Liver (tissue), 8 donors: ENCODE measurements at regions not wholly inside any gene's neighbourhood (a gene's known extent, or its start where the extent isn't known, plus 50 kb on each side); places are given as distances from the start of the nearest gene placed in this dataset.

Source experiments
- DNase-seq: peaks from one replicate; pipeline ENCODE4 v3.0.0-alpha.2; 2017; ENCODE audit warnings: low spot score
- H3K27ac ChIP-seq, 2 donors: one replicate each; pipeline ENCODE4 v1.7.0; 2013; ENCODE audit warnings: inconsistent platforms in 2 of 2, low read length in 2 of 2, control low read depth in 1 of 2, low read depth in 1 of 2, mild to moderate bottlenecking in 1 of 2
- H3K27me3 ChIP-seq, 4 donors: one replicate each; pipeline versions ENCODE4 v1.6.1 to v1.7.0; 2013; ENCODE audit warnings: low read length in 3 of 4, inconsistent platforms in 1 of 4, mild to moderate bottlenecking in 1 of 4, moderate library complexity in 1 of 4; ENCODE audit not compliant: control insufficient read depth in 4 of 4, insufficient read depth in 4 of 4
- H3K36me3 ChIP-seq, 4 donors: one replicate each; pipeline versions ENCODE4 v1.6.1 to v1.7.0; 2013; ENCODE audit warnings: low read length in 3 of 4, mild to moderate bottlenecking in 3 of 4, low read depth in 1 of 4, moderate library complexity in 1 of 4; ENCODE audit not compliant: control insufficient read depth in 4 of 4, insufficient read depth in 3 of 4
- H3K4me1 ChIP-seq, 4 donors: one replicate each; pipeline versions ENCODE4 v1.6.1 to v1.7.0; 2013; ENCODE audit warnings: low read length in 3 of 4, mild to moderate bottlenecking in 3 of 4, moderate library complexity in 1 of 4; ENCODE audit not compliant: control insufficient read depth in 4 of 4, insufficient read depth in 4 of 4
- H3K4me3 ChIP-seq, 3 donors: one replicate each; pipeline versions ENCODE4 v1.6.1 to v1.7.0; 2013; ENCODE audit warnings: low read length in 3 of 3, control low read depth in 1 of 3, low read depth in 1 of 3, mild to moderate bottlenecking in 1 of 3
- H3K9ac ChIP-seq, 2 donors: one replicate each; pipeline ENCODE4 v1.7.0; 2013; ENCODE audit warnings: low read length in 2 of 2, mild to moderate bottlenecking in 2 of 2, moderate library complexity in 2 of 2, control low read depth in 1 of 2, low read depth in 1 of 2
- H3K9me3 ChIP-seq, 4 donors: one replicate each; pipeline versions ENCODE4 v1.6.1 to v1.7.0; 2013; ENCODE audit warnings: low read length in 3 of 4; ENCODE audit not compliant: control insufficient read depth in 4 of 4
- FOXA1 ChIP-seq: IDR thresholded peaks from 2 replicates; pipeline ENCODE4 v1.6.1; 2016; ENCODE audit warnings: antibody characterized with exemption
- FOXA2 ChIP-seq: IDR thresholded peaks from 2 replicates; pipeline ENCODE4 v1.6.1; 2016; ENCODE audit warnings: antibody characterized with exemption
- HNF4A ChIP-seq, 2 donors: conservative IDR thresholded peaks; 2 replicates each; pipeline ENCODE4 v1.6.1; 2016; ENCODE audit warnings: antibody characterized with exemption in 2 of 2, mild to moderate bottlenecking in 2 of 2
- HNF4G ChIP-seq: IDR thresholded peaks from 2 replicates; pipeline ENCODE4 v1.6.1; 2016; ENCODE audit warnings: antibody characterized with exemption
- NR2F2 ChIP-seq: IDR thresholded peaks from 2 replicates; pipeline ENCODE4 v1.6.1; 2016; ENCODE audit warnings: antibody characterized with exemption
- RXRA ChIP-seq, 2 donors: IDR thresholded peaks; 2 replicates each; pipeline ENCODE4 v1.6.1; 2017 to 2018; ENCODE audit warnings: antibody characterized with exemption in 2 of 2, mild to moderate bottlenecking in 1 of 2
- SP1 ChIP-seq: IDR thresholded peaks from 2 replicates; pipeline ENCODE4 v1.6.1; 2018; ENCODE audit warnings: antibody characterized with exemption, mild to moderate bottlenecking
- TAF1 ChIP-seq: conservative IDR thresholded peaks from 2 replicates; pipeline ENCODE4 v1.6.1; 2016; ENCODE audit warnings: antibody characterized with exemption, mild to moderate bottlenecking
- WGBS: extraction: QIAGEN DNeasy Blood & Tissue Kit; methylation state at CpG from one replicate; pipeline ENCODE4 v1.1.7; 2013; 5-methylcytosine and 5-hydroxymethylcytosine counted together
- TF ChIP-seq, protein P1 (sequence below): IDR thresholded peaks from 2 replicates; pipeline ENCODE4 v1.6.1; 2016; ENCODE audit warnings: antibody characterized with exemption, mild to moderate bottlenecking
- TF ChIP-seq, protein P2 (sequence below): IDR thresholded peaks from 2 replicates; pipeline ENCODE4 v1.6.1; 2016; ENCODE audit warnings: antibody characterized with exemption
- TF ChIP-seq, protein P3 (sequence below): IDR thresholded peaks from 2 replicates; pipeline ENCODE4 v1.6.1; 2016; ENCODE audit warnings: antibody characterized with exemption
- TF ChIP-seq, protein P4 (sequence below): fragments of 150-350 bp; IDR thresholded peaks from 2 replicates; pipeline ENCODE4 v1.5.1; 2017; ENCODE audit warnings: improper control_type of control experiment, low read depth, low read length; ENCODE audit not compliant: missing input control
- donor health status: healthy.
- donor health status: healthy.
- donor health status: healthy.
- donor health status: healthy.
- donor health status: healthy.

DNA sequence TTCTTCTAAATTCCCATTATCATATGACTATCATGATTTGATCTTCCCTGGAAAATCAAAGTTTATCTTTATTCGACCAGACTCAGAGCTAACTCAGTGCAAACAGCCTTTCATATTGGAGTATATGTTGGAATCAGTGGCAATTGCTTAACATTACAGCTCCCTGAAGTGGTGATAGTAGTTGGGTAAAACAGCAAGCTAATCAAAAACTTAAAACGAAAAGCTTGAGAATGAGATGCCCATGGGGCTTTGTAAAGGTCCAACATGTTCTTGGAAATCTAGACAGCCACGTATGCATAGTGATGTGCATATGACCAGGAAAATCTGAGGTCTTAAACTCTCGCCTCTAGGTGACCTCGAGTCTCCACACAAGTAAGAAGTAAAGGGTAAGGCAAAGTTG, 437.6 kb downstream of the KIF16B start:
- H3K27ac ChIP-seq: no peak overlapping the region
- no peak overlapping the region for H3K9ac ChIP-seq
- 78% methylated on average over 5 of the region's 5 CpGs for WGBS
- H3K27me3 ChIP-seq: no peaks in the 10 kb centered on the region
- H3K36me3 ChIP-seq: no peaks in the 10 kb centered on the region
- no peak for TF ChIP-seq NR2F2
- TF ChIP-seq, protein P1, sequence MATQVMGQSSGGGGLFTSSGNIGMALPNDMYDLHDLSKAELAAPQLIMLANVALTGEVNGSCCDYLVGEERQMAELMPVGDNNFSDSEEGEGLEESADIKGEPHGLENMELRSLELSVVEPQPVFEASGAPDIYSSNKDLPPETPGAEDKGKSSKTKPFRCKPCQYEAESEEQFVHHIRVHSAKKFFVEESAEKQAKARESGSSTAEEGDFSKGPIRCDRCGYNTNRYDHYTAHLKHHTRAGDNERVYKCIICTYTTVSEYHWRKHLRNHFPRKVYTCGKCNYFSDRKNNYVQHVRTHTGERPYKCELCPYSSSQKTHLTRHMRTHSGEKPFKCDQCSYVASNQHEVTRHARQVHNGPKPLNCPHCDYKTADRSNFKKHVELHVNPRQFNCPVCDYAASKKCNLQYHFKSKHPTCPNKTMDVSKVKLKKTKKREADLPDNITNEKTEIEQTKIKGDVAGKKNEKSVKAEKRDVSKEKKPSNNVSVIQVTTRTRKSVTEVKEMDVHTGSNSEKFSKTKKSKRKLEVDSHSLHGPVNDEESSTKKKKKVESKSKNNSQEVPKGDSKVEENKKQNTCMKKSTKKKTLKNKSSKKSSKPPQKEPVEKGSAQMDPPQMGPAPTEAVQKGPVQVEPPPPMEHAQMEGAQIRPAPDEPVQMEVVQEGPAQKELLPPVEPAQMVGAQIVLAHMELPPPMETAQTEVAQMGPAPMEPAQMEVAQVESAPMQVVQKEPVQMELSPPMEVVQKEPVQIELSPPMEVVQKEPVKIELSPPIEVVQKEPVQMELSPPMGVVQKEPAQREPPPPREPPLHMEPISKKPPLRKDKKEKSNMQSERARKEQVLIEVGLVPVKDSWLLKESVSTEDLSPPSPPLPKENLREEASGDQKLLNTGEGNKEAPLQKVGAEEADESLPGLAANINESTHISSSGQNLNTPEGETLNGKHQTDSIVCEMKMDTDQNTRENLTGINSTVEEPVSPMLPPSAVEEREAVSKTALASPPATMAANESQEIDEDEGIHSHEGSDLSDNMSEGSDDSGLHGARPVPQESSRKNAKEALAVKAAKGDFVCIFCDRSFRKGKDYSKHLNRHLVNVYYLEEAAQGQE: no peak
- no peak for TF ChIP-seq FOXA1
- TF ChIP-seq, protein P2, sequence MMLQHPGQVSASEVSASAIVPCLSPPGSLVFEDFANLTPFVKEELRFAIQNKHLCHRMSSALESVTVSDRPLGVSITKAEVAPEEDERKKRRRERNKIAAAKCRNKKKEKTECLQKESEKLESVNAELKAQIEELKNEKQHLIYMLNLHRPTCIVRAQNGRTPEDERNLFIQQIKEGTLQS: no peak
- TF ChIP-seq TAF1: no peak
- H3K9me3 ChIP-seq: no peaks in the 10 kb centered on the region
- H3K4me1 ChIP-seq: no peaks in the 10 kb centered on the region
- DNase-seq: no peak
- H3K4me3 ChIP-seq: no peak overlapping the region

DNA sequence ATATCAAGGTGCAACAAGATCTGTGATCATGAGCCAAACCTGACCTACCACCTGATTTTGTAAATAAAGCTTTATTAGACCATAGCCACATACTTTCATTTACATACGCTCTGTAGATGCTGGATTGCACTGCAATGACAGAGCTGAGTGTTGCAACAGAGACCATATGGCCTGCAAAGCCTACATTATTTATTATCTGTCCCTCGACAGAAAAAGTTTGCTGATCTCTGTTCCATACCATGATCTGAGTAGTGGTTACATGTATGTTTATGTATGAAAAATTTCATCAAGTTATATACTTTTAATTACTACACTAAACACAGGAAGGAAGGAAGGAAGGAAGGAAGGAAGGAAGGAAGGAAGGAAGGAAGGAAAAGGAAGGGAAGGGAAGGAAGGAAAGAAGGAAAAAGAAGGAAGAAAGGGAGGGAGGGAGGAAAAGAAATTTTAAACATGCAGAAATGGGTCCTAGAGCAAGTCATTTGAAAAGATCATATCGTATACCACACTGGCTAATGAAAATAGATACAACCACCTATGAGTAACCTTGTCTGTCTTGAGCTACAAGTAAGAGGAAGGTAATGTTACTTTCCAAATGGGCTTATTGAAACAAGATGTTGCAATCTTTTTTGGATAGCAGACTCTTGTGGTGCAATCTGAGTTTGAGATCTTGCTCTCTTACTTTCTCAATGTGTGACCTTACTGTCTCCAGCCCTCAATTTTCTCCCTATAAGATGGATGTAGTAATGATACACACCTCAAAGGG, 441.0 kb downstream of the KIF16B start:
- no peaks in the 10 kb centered on the region for H3K27me3 ChIP-seq
- no peak overlapping the region for H3K4me3 ChIP-seq
- TF ChIP-seq HNF4A (conservative IDR thresholded peaks at IDR 0.05): peak in 1 of 2 donors; percentile 8
- TF ChIP-seq RXRA (IDR thresholded peaks at IDR 0.05): no peak
- TF ChIP-seq SP1: no peak
- TF ChIP-seq, protein P3, sequence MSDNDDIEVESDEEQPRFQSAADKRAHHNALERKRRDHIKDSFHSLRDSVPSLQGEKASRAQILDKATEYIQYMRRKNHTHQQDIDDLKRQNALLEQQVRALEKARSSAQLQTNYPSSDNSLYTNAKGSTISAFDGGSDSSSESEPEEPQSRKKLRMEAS: no peak
- H3K36me3 ChIP-seq: no peaks in the 10 kb centered on the region
- no peak for DNase-seq
- WGBS: 71% methylated on average over 3 of the region's 3 CpGs
- H3K4me1 ChIP-seq: no peaks in the 10 kb centered on the region
- no peak overlapping the region for H3K27ac ChIP-seq
- no peak overlapping the region for H3K9ac ChIP-seq
- no peaks in the 10 kb centered on the region for H3K9me3 ChIP-seq

DNA sequence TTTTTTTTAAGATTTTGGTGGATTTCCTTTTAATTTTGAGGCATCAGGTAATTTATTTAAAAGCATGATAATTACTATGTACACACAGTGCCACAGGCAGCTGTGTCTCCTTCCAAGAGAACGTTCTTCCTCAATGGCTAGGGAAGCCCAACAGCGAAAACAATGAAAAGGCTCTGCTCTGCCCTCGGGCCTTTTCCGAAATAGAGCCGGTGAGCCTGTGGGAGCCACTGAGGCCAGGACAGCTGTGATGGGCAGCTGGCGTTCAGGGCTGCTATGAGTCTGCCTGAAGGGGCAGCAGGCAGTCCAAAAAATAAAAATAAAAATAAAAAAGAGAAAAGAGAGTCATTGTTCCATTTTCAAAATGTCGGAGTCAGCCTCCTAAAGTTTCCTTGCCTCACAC, 443.8 kb downstream of the KIF16B start:
- H3K36me3 ChIP-seq: no peaks in the 10 kb centered on the region
- no peak overlapping the region for H3K4me3 ChIP-seq
- no peak overlapping the region for H3K9ac ChIP-seq
- 93% methylated on average over 7 of the region's 7 CpGs for WGBS
- no peaks in the 10 kb centered on the region for H3K9me3 ChIP-seq
- peaks cover 0 to 15% (median 5%) of the 10 kb centered on the region in 4 donors for H3K4me1 ChIP-seq
- H3K27me3 ChIP-seq: no peaks in the 10 kb centered on the region
- no peak overlapping the region for H3K27ac ChIP-seq
- no peak for DNase-seq
- no peak for TF ChIP-seq FOXA2
- TF ChIP-seq, protein P4, sequence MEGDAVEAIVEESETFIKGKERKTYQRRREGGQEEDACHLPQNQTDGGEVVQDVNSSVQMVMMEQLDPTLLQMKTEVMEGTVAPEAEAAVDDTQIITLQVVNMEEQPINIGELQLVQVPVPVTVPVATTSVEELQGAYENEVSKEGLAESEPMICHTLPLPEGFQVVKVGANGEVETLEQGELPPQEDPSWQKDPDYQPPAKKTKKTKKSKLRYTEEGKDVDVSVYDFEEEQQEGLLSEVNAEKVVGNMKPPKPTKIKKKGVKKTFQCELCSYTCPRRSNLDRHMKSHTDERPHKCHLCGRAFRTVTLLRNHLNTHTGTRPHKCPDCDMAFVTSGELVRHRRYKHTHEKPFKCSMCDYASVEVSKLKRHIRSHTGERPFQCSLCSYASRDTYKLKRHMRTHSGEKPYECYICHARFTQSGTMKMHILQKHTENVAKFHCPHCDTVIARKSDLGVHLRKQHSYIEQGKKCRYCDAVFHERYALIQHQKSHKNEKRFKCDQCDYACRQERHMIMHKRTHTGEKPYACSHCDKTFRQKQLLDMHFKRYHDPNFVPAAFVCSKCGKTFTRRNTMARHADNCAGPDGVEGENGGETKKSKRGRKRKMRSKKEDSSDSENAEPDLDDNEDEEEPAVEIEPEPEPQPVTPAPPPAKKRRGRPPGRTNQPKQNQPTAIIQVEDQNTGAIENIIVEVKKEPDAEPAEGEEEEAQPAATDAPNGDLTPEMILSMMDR: no peak
- no peak for TF ChIP-seq NR2F2
- TF ChIP-seq, protein P2: no peak
- TF ChIP-seq HNF4G: no peak
